Heart left ventricle (tissue), 13 donors: ENCODE measurements at regions not wholly inside any gene's neighbourhood (a gene's known extent, or its start where the extent isn't known, plus 50 kb on each side); places are given as distances from the start of the nearest gene placed in this dataset.

ENCODE experiments used
- POLR2A ChIP-seq, 2 donors: fragments of 450-650 bp; IDR thresholded peaks; one replicate each; pipeline ENCODE4 v1.6.1; 2017; ENCODE audit warnings: antibody characterized with exemption in 2 of 2, mild to moderate bottlenecking in 2 of 2, moderate library complexity in 2 of 2
- TF ChIP-seq, protein P1 (sequence below), 12 donors: fragments of 200-600 bp; sonication (generic) in 4 of 12; IDR thresholded peaks; one replicate each; pipeline versions ENCODE4 v1.5.0 to v1.8.0; 2018 to 2022; ENCODE audit warnings: antibody characterized with exemption in 12 of 12, mild to moderate bottlenecking in 5 of 12
- donor health status: ischemic (EF 13 %, LVEDD 7.1; RV severe dilation, severe dysfunction).
- donor health status: DM: no; HTN: yes; CAD: no.
- donor health status: DM: no; HTN: no; CAD: no.
- donor health status: ischemic (EF 25% LVEDD 6.9; RV normal size, moderate dysfunction).
- donor health status: ischemic (EF 25% LVEDD 5.7; RV mildly dilated, moderate dysfunction).
- donor health status: ischemic (EF 35%, LVEDD 5.7; RV mildly dilated, moderate dysfunction).
- donor health status: nonischemic (EF 11% LVEDD 7.7; RV severe dilation, severe dysfunction).
- donor health status: DM: yes; HTN: yes; CAD: no.
- donor health status: PGD.
- donor health status: ischemic (EF 29% LVEDD 5.4; RV normal size, mild dysfunction).
- donor health status: nonischemic (EF 23%, LVEDD 6.1; RV moderate dilation, normal function).

DNA sequence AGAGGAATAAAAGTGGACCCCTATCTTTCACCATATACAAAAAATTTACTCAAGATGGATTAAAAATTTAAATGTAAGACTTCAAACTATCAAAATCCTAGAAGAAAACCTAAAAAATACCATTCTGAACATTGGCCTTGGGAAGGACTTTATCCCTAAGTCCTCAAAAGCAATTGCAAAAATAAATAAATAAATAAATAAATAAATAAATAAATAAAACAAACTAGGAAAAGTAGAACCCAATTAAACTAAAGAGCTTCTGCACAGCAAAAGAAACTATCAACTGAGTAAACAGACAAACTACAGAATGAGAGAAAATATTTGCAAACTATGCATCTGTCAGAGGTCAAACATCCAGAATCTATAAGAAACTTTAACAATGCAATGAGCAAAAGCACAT, 874.9 kb upstream of the PCDH20 start:
- TF ChIP-seq, protein P1, sequence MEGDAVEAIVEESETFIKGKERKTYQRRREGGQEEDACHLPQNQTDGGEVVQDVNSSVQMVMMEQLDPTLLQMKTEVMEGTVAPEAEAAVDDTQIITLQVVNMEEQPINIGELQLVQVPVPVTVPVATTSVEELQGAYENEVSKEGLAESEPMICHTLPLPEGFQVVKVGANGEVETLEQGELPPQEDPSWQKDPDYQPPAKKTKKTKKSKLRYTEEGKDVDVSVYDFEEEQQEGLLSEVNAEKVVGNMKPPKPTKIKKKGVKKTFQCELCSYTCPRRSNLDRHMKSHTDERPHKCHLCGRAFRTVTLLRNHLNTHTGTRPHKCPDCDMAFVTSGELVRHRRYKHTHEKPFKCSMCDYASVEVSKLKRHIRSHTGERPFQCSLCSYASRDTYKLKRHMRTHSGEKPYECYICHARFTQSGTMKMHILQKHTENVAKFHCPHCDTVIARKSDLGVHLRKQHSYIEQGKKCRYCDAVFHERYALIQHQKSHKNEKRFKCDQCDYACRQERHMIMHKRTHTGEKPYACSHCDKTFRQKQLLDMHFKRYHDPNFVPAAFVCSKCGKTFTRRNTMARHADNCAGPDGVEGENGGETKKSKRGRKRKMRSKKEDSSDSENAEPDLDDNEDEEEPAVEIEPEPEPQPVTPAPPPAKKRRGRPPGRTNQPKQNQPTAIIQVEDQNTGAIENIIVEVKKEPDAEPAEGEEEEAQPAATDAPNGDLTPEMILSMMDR (IDR thresholded peaks at IDR 0.05) = no peak
- no peak for TF ChIP-seq POLR2A (IDR thresholded peaks at IDR 0.05)
